ENCODE measurements at regions not wholly inside any gene's neighbourhood (a gene's known extent, or its start where the extent isn't known, plus 50 kb on each side); places are given as distances from the start of the nearest gene placed in this dataset.

DNA sequence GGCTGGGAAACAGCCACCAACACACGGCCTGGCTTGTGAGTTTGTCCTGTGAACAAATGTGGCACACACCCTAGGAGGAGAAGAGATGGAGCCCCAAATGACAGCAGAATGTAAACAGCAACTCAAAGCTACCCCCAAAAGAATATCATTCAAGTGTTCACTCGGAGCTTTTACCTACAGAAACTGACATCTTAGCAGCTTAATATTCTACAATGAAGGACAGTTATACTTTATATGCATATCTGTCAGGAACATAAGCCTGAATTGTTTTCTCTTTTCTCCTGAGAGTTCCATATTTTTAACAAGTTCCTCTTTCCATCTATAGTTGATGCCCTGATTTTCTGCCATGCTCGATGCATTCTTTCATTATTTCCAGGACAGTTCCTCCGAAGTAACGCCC, 566.0 kb upstream of the MAP3K7 start:
- H3F3A ChIP-seq (ENCODE audit: insufficient read depth, low read depth) = no peaks in the 10 kb centered on the region
- H3K9me2 ChIP-seq (ENCODE audit: insufficient read depth) = no peaks in the 10 kb centered on the region
- H3K27me3 ChIP-seq (ENCODE audit: insufficient read depth, low read depth) = no peaks in the 10 kb centered on the region
- no peak overlapping the region for H3K4me3 ChIP-seq
- no TSS peak for BruUV-seq (replicated peaks)
- POLR2A ChIA-PET (ENCODE audit: unreplicated experiment) = no interaction called here
- CTCF ChIA-PET = no interaction called here
- no peaks in the 10 kb centered on the region for H4K20me1 ChIP-seq (ENCODE audit: insufficient read depth)
- no peaks in the 10 kb centered on the region for H3K36me3 ChIP-seq (ENCODE audit: low read depth)
- H3K4me2 ChIP-seq = no peak overlapping the region
- intact Hi-C loops (cut with micrococcal nuclease; ENCODE audit: unreplicated experiment) = no loop called here
- H3K27ac ChIP-seq = no peak overlapping the region
- H3K4me1 ChIP-seq (replicated peaks; ENCODE audit: insufficient read depth) = no peaks in the 10 kb centered on the region
- TF ChIP-seq, protein P1, sequence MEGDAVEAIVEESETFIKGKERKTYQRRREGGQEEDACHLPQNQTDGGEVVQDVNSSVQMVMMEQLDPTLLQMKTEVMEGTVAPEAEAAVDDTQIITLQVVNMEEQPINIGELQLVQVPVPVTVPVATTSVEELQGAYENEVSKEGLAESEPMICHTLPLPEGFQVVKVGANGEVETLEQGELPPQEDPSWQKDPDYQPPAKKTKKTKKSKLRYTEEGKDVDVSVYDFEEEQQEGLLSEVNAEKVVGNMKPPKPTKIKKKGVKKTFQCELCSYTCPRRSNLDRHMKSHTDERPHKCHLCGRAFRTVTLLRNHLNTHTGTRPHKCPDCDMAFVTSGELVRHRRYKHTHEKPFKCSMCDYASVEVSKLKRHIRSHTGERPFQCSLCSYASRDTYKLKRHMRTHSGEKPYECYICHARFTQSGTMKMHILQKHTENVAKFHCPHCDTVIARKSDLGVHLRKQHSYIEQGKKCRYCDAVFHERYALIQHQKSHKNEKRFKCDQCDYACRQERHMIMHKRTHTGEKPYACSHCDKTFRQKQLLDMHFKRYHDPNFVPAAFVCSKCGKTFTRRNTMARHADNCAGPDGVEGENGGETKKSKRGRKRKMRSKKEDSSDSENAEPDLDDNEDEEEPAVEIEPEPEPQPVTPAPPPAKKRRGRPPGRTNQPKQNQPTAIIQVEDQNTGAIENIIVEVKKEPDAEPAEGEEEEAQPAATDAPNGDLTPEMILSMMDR (conservative IDR thresholded peaks at IDR 0.05) = no peak
- no peak for TF ChIP-seq EZH2 (IDR thresholded peaks at IDR 0.05; ENCODE audit: low read depth)
- no peak overlapping the region for H2AFZ ChIP-seq
- H3K79me2 ChIP-seq (ENCODE audit: low read depth) = no peaks in the 10 kb centered on the region
- H3K9me3 ChIP-seq (ENCODE audit: insufficient read depth, low read depth) = no peaks in the 10 kb centered on the region
- DNase-seq = no peak

DNA sequence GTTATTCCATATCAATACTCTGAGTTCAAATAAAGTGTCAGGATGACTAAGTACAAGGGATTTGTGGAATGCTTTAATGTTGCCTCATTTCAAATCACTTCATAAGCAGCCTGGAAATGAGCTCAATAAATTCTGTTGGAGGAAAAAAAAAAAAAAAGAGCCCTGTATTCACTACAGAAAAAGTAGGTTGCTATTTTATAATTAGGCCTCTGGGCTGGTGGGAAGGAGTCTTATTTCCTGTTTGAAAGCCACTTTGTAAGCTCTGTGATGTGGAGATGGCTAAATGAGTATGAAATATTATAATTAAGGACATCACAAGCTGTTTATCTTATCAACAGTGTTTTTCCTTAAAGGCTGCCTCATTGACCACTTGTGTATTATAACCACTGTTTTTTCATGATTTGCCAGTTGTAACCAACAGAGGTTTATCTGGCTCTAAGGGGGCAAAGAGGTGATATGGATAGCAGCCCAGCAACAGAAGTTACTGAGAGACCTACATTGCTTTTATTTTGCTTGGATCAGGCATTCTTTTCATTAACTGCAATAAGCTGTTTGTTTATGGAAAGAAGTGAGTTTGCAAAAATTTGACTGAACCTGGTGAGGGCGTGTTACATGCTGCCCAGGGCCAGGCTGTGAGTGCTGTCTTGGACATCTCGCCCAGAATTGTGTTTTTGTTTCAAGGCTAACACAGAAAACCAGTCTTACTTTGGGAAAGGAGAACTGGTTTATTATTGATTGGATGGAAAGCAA, 563.3 kb upstream of the MAP3K7 start:
- TF ChIP-seq, protein P1 (conservative IDR thresholded peaks at IDR 0.05) = no peak
- TF ChIP-seq EZH2 (IDR thresholded peaks at IDR 0.05; ENCODE audit: low read depth) = no peak
- no peak for DNase-seq
- Histone ChIP-seq H3K9me2 (ENCODE audit: insufficient read depth) (no peaks in the 10 kb centered on the region), H3K4me3 (no peak overlapping the region), H3K36me3 (ENCODE audit: low read depth) (no peaks in the 10 kb centered on the region), H3F3A (ENCODE audit: insufficient read depth, low read depth) (no peaks in the 10 kb centered on the region), H3K27ac (no peak overlapping the region), H3K9me3 (ENCODE audit: insufficient read depth, low read depth) (no peaks in the 10 kb centered on the region), H2AFZ (no peak overlapping the region), H3K79me2 (ENCODE audit: low read depth) (no peaks in the 10 kb centered on the region), H3K4me2 (no peak overlapping the region), H4K20me1 (ENCODE audit: insufficient read depth) (no peaks in the 10 kb centered on the region), H3K4me1 (replicated peaks; ENCODE audit: insufficient read depth) (no peaks in the 10 kb centered on the region), H3K27me3 (ENCODE audit: insufficient read depth, low read depth) (no peaks in the 10 kb centered on the region)
- ChIA-PET CTCF (no interaction called here), POLR2A (ENCODE audit: unreplicated experiment) (no interaction called here)
- no TSS peak for BruUV-seq (replicated peaks)
- intact Hi-C loops (cut with micrococcal nuclease; ENCODE audit: unreplicated experiment) = no loop called here

DNA sequence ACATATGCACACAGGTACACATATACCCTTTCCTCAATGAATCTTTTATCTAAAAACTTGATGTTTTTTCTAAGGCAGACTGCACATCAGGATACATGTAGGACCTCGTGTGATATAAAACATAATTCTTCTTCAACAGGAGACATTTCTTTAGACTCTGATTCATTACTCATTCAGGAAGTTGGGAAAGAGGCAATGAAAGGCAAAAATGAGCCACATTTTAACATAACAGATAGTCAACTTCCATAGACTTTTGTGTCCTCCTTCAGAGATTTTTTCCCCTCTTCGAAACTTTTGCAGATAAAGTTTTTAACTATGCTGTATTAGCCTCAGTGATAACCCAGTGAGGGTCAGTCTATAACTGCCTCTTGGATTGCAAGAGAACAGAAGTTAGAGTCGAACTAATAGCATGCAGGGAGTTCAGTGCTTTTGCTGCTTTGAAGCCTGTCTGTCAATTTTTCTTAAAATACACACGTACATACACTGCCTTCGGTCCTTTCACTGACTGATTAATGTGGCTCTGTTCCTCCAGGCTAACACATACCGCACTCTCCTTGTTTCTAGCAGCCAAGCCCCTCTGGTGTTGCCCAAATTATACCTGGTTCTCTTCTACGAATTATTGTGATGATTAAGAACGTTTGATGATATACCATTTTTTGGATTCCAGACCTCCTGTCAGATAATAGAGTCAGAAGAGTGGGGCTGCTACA, 562.5 kb upstream of the MAP3K7 start:
- Histone ChIP-seq H3K9me2 (ENCODE audit: insufficient read depth) (no peaks in the 10 kb centered on the region), H3K36me3 (ENCODE audit: low read depth) (no peaks in the 10 kb centered on the region), H3K4me1 (replicated peaks; ENCODE audit: insufficient read depth) (no peaks in the 10 kb centered on the region), H3K9me3 (ENCODE audit: insufficient read depth, low read depth) (no peaks in the 10 kb centered on the region), H2AFZ (no peak overlapping the region), H4K20me1 (ENCODE audit: insufficient read depth) (no peaks in the 10 kb centered on the region), H3F3A (ENCODE audit: insufficient read depth, low read depth) (no peaks in the 10 kb centered on the region), H3K27me3 (ENCODE audit: insufficient read depth, low read depth) (no peaks in the 10 kb centered on the region), H3K4me3 (no peak overlapping the region), H3K27ac (no peak overlapping the region), H3K79me2 (ENCODE audit: low read depth) (no peaks in the 10 kb centered on the region), H3K4me2 (no peak overlapping the region)
- CTCF ChIA-PET = no interaction called here
- DNase-seq = no peak
- POLR2A ChIA-PET (ENCODE audit: unreplicated experiment) = no interaction called here
- TF ChIP-seq, protein P1 (conservative IDR thresholded peaks at IDR 0.05) = no peak
- TF ChIP-seq EZH2 (IDR thresholded peaks at IDR 0.05; ENCODE audit: low read depth) = no peak
- no TSS peak for BruUV-seq (replicated peaks)
- intact Hi-C loops (cut with micrococcal nuclease; ENCODE audit: unreplicated experiment) = no loop called here
